ENCODE measurements at regions not wholly inside any gene's neighbourhood (a gene's known extent, or its start where the extent isn't known, plus 50 kb on each side); places are given as distances from the start of the nearest gene placed in this dataset.

DNA sequence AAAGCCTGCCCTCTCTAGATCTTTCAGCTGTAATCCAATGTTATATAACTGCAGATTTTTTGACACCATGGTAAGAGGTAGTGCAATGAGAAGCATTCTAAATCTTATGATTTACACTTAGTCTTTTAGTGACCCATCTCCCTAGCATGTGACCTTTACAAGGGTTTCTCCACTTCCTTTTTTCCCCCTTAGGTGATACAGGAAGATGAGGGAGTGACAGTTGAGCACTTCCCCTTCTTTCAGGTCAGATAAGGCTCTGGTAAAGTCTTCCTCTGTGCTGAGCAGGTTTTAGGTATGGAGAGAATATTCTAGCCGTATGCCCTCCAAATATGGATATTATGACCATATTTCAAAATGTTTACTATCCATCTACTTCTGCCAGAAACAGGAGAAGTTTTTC, 753.6 kb downstream of the JRKL start:
- Mint-ChIP-seq H3K27ac (no peak overlapping the region), H3K4me3 (no peak overlapping the region), H3K4me1 (no peaks in the 10 kb centered on the region), H3K9me3 (peaks cover 0 to 15% of the 10 kb centered on the region in 2 donors), H3K27me3 (no peaks in the 10 kb centered on the region)
- ATAC-seq, result no peak
- no peak for DNase-seq

DNA sequence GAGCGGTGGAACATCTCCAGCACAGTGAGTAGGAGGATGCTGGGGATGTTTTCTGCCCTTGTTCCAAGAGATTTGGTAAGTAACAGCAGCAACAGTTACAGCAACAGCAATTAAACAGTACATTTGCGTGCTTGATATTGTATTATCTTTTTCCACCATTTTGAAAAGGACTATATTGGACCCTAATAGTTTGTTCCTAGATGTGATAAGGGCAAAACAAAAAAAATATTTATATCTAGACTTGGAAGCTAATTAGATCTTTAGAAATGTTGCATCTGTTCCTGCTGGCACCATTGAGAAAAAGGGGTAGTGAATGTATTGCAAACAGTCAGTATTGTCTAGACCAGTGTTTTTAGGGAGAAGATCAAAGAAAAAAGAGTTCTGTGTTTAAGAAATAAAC, 759.9 kb downstream of the JRKL start:
- no peak overlapping the region for H3K27ac Mint-ChIP-seq
- no peak overlapping the region for H3K4me3 Mint-ChIP-seq
- ATAC-seq (no peak), DNase-seq (no peak)
- H3K4me1 Mint-ChIP-seq, result no peaks in the 10 kb centered on the region
- no peaks in the 10 kb centered on the region for H3K27me3 Mint-ChIP-seq
- H3K9me3 Mint-ChIP-seq, result peaks cover 0 to 4% of the 10 kb centered on the region in 2 donors

DNA sequence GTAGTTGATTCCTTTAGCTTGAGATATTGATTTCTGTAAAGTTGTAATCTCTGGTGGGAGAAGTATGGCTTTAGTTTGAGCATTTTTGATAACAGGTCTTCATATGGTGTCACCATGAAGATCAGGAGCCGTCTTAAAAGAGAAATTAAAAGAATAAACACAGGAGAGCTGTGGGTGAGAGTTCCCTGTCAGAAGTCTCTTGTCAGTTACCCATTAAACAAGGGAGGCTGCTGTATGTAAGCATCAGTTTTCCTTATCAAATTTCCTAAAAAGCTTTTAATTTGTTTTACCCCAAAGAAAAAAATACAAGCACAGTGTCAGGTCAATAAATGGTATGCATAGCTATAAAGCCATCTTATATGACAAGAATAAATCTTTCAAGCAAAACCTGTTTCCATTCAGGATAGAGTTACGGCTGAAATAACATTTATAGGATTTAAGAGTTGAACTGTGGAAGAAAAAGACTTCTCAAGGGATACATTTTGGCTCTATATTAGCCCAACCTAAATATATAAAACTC, 767.5 kb downstream of the JRKL start:
- ATAC-seq, result no peak
- no peak for DNase-seq
- H3K27ac Mint-ChIP-seq, result no peak overlapping the region
- H3K4me1 Mint-ChIP-seq, result no peaks in the 10 kb centered on the region
- H3K4me3 Mint-ChIP-seq, result no peak overlapping the region
- H3K27me3 Mint-ChIP-seq, result no peaks in the 10 kb centered on the region
- peaks cover 0 to 4% of the 10 kb centered on the region in 2 donors for H3K9me3 Mint-ChIP-seq

DNA sequence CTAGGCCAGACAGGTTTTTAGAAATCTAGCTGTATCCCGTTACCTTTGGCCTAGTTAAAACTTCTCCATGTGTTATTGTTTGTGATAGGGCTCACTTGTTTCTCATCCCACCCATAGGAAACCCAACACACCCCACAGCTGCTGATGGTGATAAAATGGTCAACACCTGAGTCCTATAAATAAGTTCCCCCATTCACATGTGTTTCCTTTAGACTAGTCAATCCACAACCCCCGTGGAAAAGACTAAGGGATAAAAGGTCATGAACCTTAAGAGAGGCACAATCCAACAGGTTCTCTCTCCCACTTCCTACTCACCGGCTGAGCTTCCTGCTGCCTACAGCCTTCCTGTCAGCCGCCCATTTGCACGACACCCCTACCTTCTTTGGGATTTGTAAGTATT, 768.4 kb downstream of the JRKL start:
- no peak overlapping the region for H3K4me3 Mint-ChIP-seq
- ATAC-seq (no peak), DNase-seq (no peak)
- H3K27me3 Mint-ChIP-seq, result no peaks in the 10 kb centered on the region
- no peaks in the 10 kb centered on the region for H3K4me1 Mint-ChIP-seq
- H3K9me3 Mint-ChIP-seq, result peaks cover 0 to 4% of the 10 kb centered on the region in 2 donors
- no peak overlapping the region for H3K27ac Mint-ChIP-seq

DNA sequence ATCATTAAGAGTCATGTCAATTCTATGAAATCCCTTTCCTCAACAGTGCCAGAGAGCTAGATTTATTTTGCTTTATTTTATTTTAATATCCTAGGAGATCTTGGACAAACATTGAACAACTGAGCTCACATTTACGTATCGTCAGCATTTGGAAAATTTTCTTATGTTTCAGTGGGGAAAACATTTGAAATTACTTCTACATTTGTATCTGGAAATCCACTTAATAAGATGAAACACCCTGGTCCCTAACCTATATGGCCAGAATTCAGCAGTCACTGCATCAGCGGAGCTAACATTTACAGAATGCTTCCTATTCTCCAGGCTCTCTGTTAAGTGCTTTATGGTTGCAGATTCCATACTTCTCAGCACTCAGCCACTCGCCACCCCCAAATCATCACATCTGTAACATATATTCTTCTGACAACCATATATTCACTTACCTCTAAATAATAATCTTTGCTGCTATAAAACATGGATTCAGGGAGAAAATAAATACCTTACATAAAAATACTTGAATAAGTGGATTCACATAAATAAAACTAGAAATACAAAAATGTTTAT, 773.9 kb downstream of the JRKL start:
- Mint-ChIP-seq H3K4me1 (no peaks in the 10 kb centered on the region), H3K27me3 (no peaks in the 10 kb centered on the region), H3K4me3 (no peak overlapping the region), H3K9me3 (peaks cover 0 to 8% of the 10 kb centered on the region in 2 donors), H3K27ac (no peak overlapping the region)
- no peak for DNase-seq
- ATAC-seq, result no peak

DNA sequence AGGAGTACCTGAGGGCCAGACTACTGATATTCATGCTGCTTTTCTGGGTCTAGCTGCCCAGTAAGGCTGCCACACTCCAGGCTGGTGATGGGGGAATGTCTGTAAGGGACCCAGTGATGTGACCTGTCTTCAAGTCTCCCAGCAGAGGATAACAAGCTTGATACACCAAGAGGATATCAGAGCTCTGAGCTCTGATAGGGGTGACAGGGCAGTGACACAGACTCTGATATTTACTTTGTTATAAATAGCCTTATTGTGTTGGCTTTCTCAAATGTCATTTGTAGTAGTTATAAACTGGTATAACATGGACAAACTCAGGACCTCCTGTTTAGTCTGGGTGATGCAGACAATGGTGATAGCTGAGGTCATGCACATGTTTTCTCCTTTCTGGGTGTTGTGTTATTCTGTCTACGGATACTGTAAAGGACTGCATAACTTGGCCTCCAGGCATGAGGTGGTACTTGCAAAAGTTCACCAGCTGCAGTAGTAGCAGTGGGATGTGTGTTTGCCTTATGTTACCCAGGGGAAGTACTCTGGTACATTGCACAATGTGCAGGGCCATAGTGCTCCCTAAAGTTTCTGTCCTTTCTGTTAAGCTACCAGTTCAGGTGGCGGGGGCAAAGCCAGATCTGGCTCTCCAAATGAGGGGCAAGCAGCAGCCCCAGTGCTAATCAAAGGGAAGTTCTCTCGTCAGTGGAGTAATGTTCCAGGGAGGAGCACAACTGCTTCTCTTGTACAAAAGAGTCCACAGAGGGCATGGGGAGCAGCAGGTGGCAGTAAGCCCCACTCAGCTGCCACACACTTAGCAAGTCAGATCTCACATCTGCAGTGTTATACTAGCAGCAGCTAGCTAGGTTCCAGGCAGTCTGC, 812.2 kb downstream of the JRKL start:
- no peaks in the 10 kb centered on the region for H3K27me3 Mint-ChIP-seq
- peak overlapping the region in 1 of 2 donors; percentile 63 for H3K27ac Mint-ChIP-seq
- no peak for ATAC-seq
- no peak for DNase-seq
- H3K4me3 Mint-ChIP-seq, result no peak overlapping the region
- peaks cover 5 to 18% of the 10 kb centered on the region in 2 donors for H3K9me3 Mint-ChIP-seq
- H3K4me1 Mint-ChIP-seq, result no peaks in the 10 kb centered on the region

DNA sequence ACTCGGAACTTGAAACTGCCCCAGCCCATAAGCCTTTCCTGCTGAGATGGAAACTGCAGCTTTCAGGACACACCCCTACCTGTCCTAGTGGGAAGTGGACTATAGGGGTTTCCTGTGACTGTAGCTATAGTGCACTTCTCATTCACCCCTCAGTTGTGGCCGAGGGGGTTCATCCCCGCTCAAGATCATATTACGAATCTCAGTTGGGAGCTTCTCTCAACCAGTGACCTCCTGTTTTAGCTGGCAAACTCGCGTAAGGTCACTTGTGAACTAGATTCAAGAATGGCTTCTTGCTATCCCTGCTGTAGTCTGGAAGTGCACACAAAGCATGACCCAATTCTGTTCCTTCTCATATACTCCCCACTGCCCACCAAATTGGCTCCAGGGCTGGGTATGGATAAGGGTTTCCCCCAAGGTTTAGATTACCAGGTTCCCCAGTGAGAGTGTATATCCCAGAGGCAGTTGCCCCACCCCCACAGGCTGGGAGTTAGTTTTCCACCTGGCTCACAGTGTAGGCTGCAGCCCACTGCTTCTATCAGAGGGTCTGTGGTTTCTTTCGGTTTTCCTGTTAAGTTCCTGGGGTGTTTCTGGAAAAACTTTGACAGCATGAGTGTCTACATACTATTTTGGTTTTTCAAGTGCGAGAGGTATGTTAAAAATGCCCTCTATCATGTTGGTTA, 812.9 kb downstream of the JRKL start:
- H3K4me3 Mint-ChIP-seq, result no peak overlapping the region
- DNase-seq (no peak), ATAC-seq (no peak)
- no peaks in the 10 kb centered on the region for H3K4me1 Mint-ChIP-seq
- H3K27me3 Mint-ChIP-seq, result no peaks in the 10 kb centered on the region
- H3K9me3 Mint-ChIP-seq, result peaks cover 5 to 11% of the 10 kb centered on the region in 2 donors
- no peak overlapping the region for H3K27ac Mint-ChIP-seq

DNA sequence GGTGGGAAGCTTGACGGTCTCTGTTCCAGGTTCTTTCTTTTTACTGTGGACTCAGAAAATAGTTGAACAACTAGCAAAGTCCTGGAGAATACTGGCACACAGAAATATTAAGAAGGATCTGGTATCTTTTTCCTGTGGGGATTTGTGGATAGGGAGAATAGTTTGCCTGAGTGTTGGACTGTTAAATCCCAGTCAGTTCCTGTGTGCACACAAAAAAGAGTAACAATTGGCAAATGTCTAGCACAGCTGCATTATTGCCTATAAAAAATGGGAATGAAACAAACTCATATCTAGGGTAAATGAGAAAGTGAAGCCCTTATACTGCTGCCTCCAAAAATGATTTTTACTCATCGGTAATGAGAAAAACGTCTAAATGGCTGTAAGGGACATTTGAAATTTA, 828.2 kb downstream of the JRKL start:
- H3K4me3 Mint-ChIP-seq, result no peak overlapping the region
- no peak for ATAC-seq
- no peaks in the 10 kb centered on the region for H3K27me3 Mint-ChIP-seq
- no peak for DNase-seq
- no peak overlapping the region for H3K27ac Mint-ChIP-seq
- no peaks in the 10 kb centered on the region for H3K9me3 Mint-ChIP-seq
- H3K4me1 Mint-ChIP-seq, result no peaks in the 10 kb centered on the region

DNA sequence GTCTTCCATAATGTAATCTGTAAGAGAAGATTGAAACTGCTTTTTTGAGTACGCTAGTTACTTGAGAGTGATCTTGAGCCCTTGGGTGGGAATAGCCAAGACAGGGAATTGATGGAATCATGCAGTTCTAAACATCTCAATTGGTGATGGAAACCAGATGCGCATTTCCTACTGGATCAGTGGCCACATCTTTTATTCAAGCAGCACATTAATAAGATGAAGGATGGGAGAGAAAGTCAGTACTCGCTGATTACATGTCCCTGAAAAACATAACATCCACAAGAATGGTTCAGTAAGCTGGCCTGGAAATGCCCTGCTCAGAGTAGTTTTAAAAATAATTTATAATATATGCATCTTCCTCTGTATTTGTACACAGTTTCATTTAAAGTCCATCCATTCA, 833.8 kb downstream of the JRKL start:
- Mint-ChIP-seq H3K4me3 (no peak overlapping the region), H3K27me3 (no peaks in the 10 kb centered on the region), H3K9me3 (no peaks in the 10 kb centered on the region), H3K27ac (no peak overlapping the region), H3K4me1 (no peaks in the 10 kb centered on the region)
- DNase-seq (no peak), ATAC-seq (no peak)

DNA sequence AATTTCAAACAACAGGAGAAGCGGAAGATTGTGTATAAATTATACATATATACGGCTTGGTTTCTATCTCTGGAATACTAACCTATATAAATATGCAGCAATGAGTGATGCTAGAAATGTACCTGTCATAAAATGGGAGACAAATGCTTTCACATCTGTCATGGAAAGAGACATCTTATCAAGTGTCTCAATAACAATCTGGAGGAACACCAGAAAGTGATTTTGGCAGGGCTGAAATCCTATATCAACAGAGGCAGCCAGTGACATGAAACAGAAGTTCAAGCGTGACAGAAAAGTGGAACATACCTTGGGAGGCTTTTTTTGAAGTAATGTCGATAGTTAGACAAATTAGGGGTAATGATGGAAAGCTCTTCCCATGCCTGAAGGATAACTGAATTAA, 834.6 kb downstream of the JRKL start:
- no peak overlapping the region for H3K4me3 Mint-ChIP-seq
- H3K4me1 Mint-ChIP-seq, result no peaks in the 10 kb centered on the region
- no peaks in the 10 kb centered on the region for H3K27me3 Mint-ChIP-seq
- no peak overlapping the region for H3K27ac Mint-ChIP-seq
- no peak for DNase-seq
- peaks cover 2 to 4% of the 10 kb centered on the region in 2 donors for H3K9me3 Mint-ChIP-seq
- no peak for ATAC-seq

DNA sequence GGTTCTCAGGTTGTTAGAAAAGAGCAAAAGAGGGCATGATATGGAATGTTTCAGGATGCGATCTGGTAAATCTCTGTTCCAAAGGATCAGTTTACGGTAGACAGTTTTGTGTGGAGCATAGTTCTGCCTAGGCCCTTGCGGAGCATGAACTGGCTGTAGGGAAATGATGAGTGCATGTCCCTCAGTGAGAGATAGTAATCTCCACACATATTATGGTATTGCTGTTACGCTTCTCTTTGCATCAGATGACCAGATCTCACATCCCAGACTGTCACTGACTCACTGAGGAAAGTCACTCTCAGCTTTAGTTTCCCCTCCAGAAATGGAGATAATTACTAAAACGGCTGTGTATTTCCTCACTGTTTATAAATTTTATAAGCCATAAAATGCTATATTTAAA, 836.0 kb downstream of the JRKL start:
- peaks cover 8 to 13% of the 10 kb centered on the region in 2 donors for H3K9me3 Mint-ChIP-seq
- H3K4me3 Mint-ChIP-seq, result no peak overlapping the region
- ATAC-seq (no peak), DNase-seq (no peak)
- H3K27ac Mint-ChIP-seq, result no peak overlapping the region
- no peaks in the 10 kb centered on the region for H3K4me1 Mint-ChIP-seq
- H3K27me3 Mint-ChIP-seq, result no peaks in the 10 kb centered on the region

DNA sequence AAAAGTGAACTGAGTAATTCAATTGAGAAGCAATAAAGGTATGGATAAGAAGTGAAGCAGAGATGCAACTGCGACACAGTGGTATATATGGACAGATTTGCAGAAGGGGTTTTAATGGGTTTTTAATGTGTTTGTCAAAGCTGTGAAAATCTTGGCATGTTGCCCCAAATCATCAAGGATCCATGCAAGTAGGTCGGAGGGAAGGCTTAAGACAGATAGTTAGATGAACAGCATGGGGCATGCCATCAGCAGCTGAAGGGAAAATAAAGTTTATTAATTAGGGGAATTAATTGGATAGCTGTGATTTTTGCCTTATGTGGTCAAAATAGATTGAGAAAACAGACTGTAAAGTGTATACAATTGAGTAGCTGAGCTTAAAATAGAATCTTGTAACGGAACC, 840.1 kb downstream of the JRKL start:
- no peak overlapping the region for H3K27ac Mint-ChIP-seq
- no peak overlapping the region for H3K4me3 Mint-ChIP-seq
- no peaks in the 10 kb centered on the region for H3K4me1 Mint-ChIP-seq
- no peaks in the 10 kb centered on the region for H3K27me3 Mint-ChIP-seq
- peaks cover 8 to 21% of the 10 kb centered on the region in 2 donors for H3K9me3 Mint-ChIP-seq
- ATAC-seq (no peak), DNase-seq (no peak)

DNA sequence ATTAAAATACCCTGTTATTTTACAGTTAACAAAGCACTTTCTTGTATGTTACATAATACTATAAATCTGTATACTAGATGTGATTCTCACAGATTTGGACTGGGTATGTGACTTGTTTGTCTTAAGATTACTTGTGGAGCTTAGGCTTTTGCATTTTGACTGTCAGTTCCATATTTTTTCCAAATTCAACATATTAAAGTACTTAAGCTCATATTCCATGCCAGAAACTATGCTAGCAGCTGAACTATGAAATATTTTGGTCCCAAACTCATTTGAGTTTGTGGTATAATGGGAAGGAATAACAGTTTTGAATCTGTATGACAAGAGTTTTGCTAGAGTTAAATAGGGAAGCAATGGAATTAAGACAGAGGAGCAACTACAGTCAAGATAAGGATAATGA, 841.4 kb downstream of the JRKL start:
- ATAC-seq (no peak), DNase-seq (no peak)
- Mint-ChIP-seq H3K4me1 (no peaks in the 10 kb centered on the region), H3K27ac (no peak overlapping the region), H3K27me3 (no peaks in the 10 kb centered on the region), H3K9me3 (peaks cover 8 to 21% of the 10 kb centered on the region in 2 donors), H3K4me3 (no peak overlapping the region)

DNA sequence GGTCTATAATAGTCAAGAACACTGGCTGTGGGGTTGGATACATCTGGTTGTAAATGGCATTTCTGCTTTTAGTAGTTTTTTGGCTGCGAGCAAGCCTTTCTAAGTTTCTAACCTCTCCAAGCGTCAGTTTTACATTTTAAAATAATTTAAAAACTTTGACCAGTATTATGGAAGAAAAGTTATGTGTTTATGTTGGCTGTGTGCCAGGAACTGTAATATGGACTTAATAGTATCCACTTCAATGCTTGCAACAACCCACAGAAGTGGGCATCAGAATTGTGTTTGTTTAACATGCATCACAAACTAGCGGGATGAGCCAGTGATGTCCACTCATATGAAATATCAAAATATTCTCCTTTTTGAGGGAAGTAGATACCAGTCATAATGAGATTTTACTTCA, 844.2 kb downstream of the JRKL start:
- H3K27ac Mint-ChIP-seq, result no peak overlapping the region
- H3K27me3 Mint-ChIP-seq, result no peaks in the 10 kb centered on the region
- peaks cover 8 to 20% of the 10 kb centered on the region in 2 donors for H3K9me3 Mint-ChIP-seq
- DNase-seq (no peak), ATAC-seq (no peak)
- H3K4me3 Mint-ChIP-seq, result no peak overlapping the region
- H3K4me1 Mint-ChIP-seq, result no peaks in the 10 kb centered on the region

DNA sequence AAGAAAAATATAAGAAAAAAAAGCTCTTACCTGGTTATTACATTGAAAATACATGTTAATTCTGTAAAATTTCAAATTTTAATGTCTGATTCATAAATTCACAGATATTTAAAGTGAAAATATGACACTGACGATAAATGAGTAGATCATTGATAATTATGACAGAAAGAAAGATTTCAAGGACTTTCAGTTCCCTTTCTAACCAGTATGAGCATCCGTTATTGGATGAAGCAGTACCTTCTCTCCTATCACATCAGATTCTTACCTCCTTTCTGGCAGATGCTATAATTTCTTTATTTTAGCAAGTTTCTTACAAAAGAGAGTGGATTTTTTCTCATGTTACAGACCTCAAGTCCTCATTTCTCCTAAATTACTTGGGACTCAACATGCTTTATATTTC, 847.3 kb downstream of the JRKL start:
- ATAC-seq (no peak), DNase-seq (no peak)
- no peak overlapping the region for H3K4me3 Mint-ChIP-seq
- no peaks in the 10 kb centered on the region for H3K27me3 Mint-ChIP-seq
- no peaks in the 10 kb centered on the region for H3K4me1 Mint-ChIP-seq
- no peak overlapping the region for H3K27ac Mint-ChIP-seq
- peaks cover 6 to 7% of the 10 kb centered on the region in 2 donors for H3K9me3 Mint-ChIP-seq

DNA sequence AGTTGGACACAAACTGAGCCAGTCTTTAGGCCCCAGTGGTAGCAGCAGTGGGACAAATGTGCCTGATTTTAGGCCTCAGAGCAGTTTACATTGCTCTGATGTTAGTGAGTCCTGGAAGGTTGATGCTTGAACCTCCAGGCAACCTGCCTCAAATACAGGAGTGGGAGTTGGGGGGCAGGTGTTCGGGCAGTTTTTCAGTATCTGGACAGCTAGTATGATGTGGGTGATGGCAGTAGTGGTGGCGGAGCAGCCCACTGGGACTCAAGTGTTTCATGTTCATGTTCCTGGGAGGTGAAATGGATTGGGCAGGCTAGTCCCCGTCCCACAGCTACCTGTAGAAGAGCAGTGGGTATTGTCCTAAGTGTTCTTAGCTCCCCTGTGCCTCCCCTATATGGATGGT, 857.8 kb downstream of the JRKL start:
- DNase-seq, result no peak
- ATAC-seq, result no peak
- peaks cover 7 to 13% of the 10 kb centered on the region in 2 donors for H3K9me3 Mint-ChIP-seq
- H3K27ac Mint-ChIP-seq, result no peak overlapping the region
- no peaks in the 10 kb centered on the region for H3K27me3 Mint-ChIP-seq
- H3K4me3 Mint-ChIP-seq, result no peak overlapping the region
- no peaks in the 10 kb centered on the region for H3K4me1 Mint-ChIP-seq

Measured in stimulated activated naive CD8-positive, alpha-beta T cell treated with anti-CD3 and anti-CD28 coated beads, Interleukin-15, amount 100 ng/mL, for 72 hours (primary cell).